K562 (cell line): ENCODE measurements at regions not wholly inside any gene's neighbourhood (a gene's known extent, or its start where the extent isn't known, plus 50 kb on each side); places are given as distances from the start of the nearest gene placed in this dataset.

Source experiments
- ATAC-seq: fragments of 200-7000 bp; cut with Tn5 transposase; 3 replicates; pipeline ENCODE4 v1.9.1; 2020; ENCODE audit warnings: moderate library complexity
- BruUV-seq: library from RNA; stranded (reverse); fragments of 400-500 nt; replicated peaks from 2 replicates; lab custom pipeline; 2021; lab: Mats Ljungman, UMichigan
- CTCF ChIA-PET: fragments of 300-600 bp; formaldehyde crosslinking; extraction: SDS; loops from one replicate; lab custom pipeline; 2021; ENCODE audit warnings: low intra/inter-chr PET ratio; lab: Yijun Ruan, JAX
- POLR2A ChIA-PET: fragments of 300-600, 350-650 bp; sonication (Branson Sonifier 250); formaldehyde crosslinking; extraction: SDS; loops from one replicate; lab custom pipeline; 2021; ENCODE audit warnings: antibody characterized with exemption, inconsistent platforms; lab: Yijun Ruan, JAX
- DNase-seq, 4 experiments: peaks; one replicate each; pipeline versions ENCODE4 v3.0.0 to v3.0.0-alpha.2; 2011 to 2018; ENCODE audit warnings: low spot score in 3 of 4, mixed read lengths in 3 of 4; ENCODE audit errors: extremely low read depth in 1 of 4
- FAIRE-seq: peaks from 2 replicates; lab custom pipeline; 2011; peaks lifted over from hg19 to GRCh38; lab: Jason Lieb, UNC
- H2AFZ ChIP-seq: 2 replicates; pipeline ENCODE4 v1.6.0; 2011; ENCODE audit warnings: low read depth, low read length, control low read depth, inconsistent platforms
- H3K27ac ChIP-seq: fragments of 200-600 bp; 3 replicates; pipeline ENCODE4 v1.8.0; 2011; ENCODE audit warnings: low read depth, mild to moderate bottlenecking, control low read depth, inconsistent platforms, low read length, moderate library complexity, mixed read lengths; ENCODE audit errors: extremely low read depth
- H3K27me3 ChIP-seq, 2 experiments: fragments of 300-600 bp in 1 of 2; 2 replicates in 1 of 2; 3 replicates in 1 of 2; pipeline versions ENCODE4 v1.6.0 to v1.8.0; 2011; ENCODE audit warnings: inconsistent platforms in 2 of 2, low read length in 2 of 2, mild to moderate bottlenecking in 1 of 2, mixed read lengths in 1 of 2, moderate library complexity in 1 of 2; ENCODE audit not compliant: control insufficient read depth in 2 of 2, insufficient read depth in 2 of 2
- H3K36me3 ChIP-seq: fragments of 300-600 bp; 3 replicates; pipeline ENCODE4 v1.8.0; 2011; ENCODE audit warnings: mild to moderate bottlenecking, low read length, inconsistent platforms; ENCODE audit not compliant: control insufficient read depth, insufficient read depth
- H3K4me1 ChIP-seq, 2 experiments: fragments of 200-600 bp in 1 of 2; replicated peaks in 1 of 2; 2 replicates in 1 of 2; 3 replicates in 1 of 2; pipeline versions ENCODE4 v1.5.1 to v1.8.0; 2011; ENCODE audit warnings: inconsistent platforms in 2 of 2, low read length in 2 of 2, mild to moderate bottlenecking in 1 of 2, mixed read lengths in 1 of 2, moderate library complexity in 1 of 2; ENCODE audit not compliant: control insufficient read depth in 2 of 2, insufficient read depth in 2 of 2
- H3K4me2 ChIP-seq: 2 replicates; pipeline ENCODE4 v1.6.1; 2011; ENCODE audit warnings: low read length, control low read depth, inconsistent platforms, mixed read lengths; ENCODE audit not compliant: insufficient read depth
- H3K4me3 ChIP-seq: fragments of 200-600 bp; sonication (generic), shearing (Covaris generic); 2 replicates; pipeline ENCODE4 v1.5.1; 2016; ENCODE audit warnings: control low read depth, inconsistent platforms
- H3K79me2 ChIP-seq: fragments of 200-600 bp; 3 replicates; pipeline ENCODE4 v1.8.0; 2011; ENCODE audit warnings: low read length, inconsistent platforms; ENCODE audit not compliant: control insufficient read depth, insufficient read depth
- H3K9ac ChIP-seq, 2 experiments: 2 replicates each; pipeline versions ENCODE4 v1.6.0 to v1.6.1; 2011; ENCODE audit warnings: low read depth in 2 of 2, low read length in 2 of 2, control low read depth in 1 of 2, inconsistent platforms in 1 of 2, mild to moderate bottlenecking in 1 of 2, mixed read lengths in 1 of 2; ENCODE audit not compliant: insufficient read depth in 1 of 2
- H3K9me1 ChIP-seq: one replicate; pipeline ENCODE4 v1.6.0; 2011; ENCODE audit warnings: inconsistent platforms, mild to moderate bottlenecking, low read length, moderate library complexity; ENCODE audit not compliant: control insufficient read depth, insufficient read depth
- H3K9me3 ChIP-seq: replicated peaks from 2 replicates; pipeline ENCODE4 v1.5.1; 2011; ENCODE audit warnings: low read depth, low read length, inconsistent platforms; ENCODE audit not compliant: control insufficient read depth, insufficient read depth
- H4K20me1 ChIP-seq: replicated peaks from 2 replicates; pipeline ENCODE4 v1.6.1; 2011; ENCODE audit warnings: low read length, inconsistent platforms, mixed read lengths; ENCODE audit not compliant: control insufficient read depth, insufficient read depth
- ATF7 ChIP-seq: fragments of 450-650 bp; IDR thresholded peaks from 2 replicates; pipeline ENCODE4 v1.7.1; 2014; ENCODE audit warnings: mild to moderate bottlenecking, moderate library complexity
- BRCA1 ChIP-seq, 2 experiments: fragments of 450-650 bp in 1 of 2; sonication (generic) in 1 of 2; formaldehyde crosslinking in 1 of 2; IDR thresholded peaks; 2 replicates each; pipeline versions ENCODE4 v1.5.0 to v1.6.1; 2017 to 2020; ENCODE audit warnings: mild to moderate bottlenecking in 1 of 2, missing genetic modification reagents in 1 of 2
- CBFB ChIP-seq: sonication (generic); formaldehyde crosslinking; IDR thresholded peaks from 2 replicates; pipeline ENCODE4 v1.4.0; 2020; ENCODE audit warnings: mild to moderate bottlenecking, missing genetic modification reagents
- MAZ ChIP-seq, 2 experiments: fragments of 450-650 bp in 1 of 2; sonication (generic) in 1 of 2; formaldehyde crosslinking; IDR thresholded peaks in 1 of 2; conservative IDR thresholded peaks in 1 of 2; 2 replicates each; pipeline versions ENCODE4 v1.4.0 to v1.5.0; 2020; ENCODE audit warnings: mild to moderate bottlenecking in 1 of 2, missing genetic modification reagents in 1 of 2
- RBM17 ChIP-seq: fragments of 200-400 bp; formaldehyde crosslinking; IDR thresholded peaks from 2 replicates; pipeline ENCODE4 v1.6.1; 2017; ENCODE audit warnings: low read depth, mild to moderate bottlenecking, low read length, borderline replicate concordance
- VEZF1 ChIP-seq: fragments of 200-800 bp; sonication (Bioruptor generic); IDR thresholded peaks from 2 replicates; pipeline ENCODE4 v1.6.1; 2017; ENCODE audit warnings: missing genetic modification characterization, missing compliant biosample characterization
- ZNF133 ChIP-seq: fragments of 250-450 bp; sonication (Bioruptor Pico); IDR thresholded peaks from 2 replicates; pipeline ENCODE4 v1.4.0; 2020; ENCODE audit warnings: mild to moderate bottlenecking
- ZNF507 ChIP-seq: conservative IDR thresholded peaks from 2 replicates; pipeline ENCODE4 v1.6.1; 2017; ENCODE audit warnings: missing genetic modification characterization, missing compliant biosample characterization
- ZNF551 ChIP-seq: fragments of 250-450 bp; sonication (Bioruptor Pico); IDR thresholded peaks from 2 replicates; pipeline ENCODE4 v1.5.0; 2021; ENCODE audit warnings: mild to moderate bottlenecking, moderate library complexity
- WGBS: fragments of 100-300 bp; shearing (Covaris generic); methylation state at CpG from one replicate; pipeline ENCODE4 v1.1.6; 2016; ENCODE audit warnings: low coverage, mixed read lengths; ENCODE audit not compliant: insufficient coverage; ENCODE audit errors: missing lambda C conversion rate; 5-methylcytosine and 5-hydroxymethylcytosine counted together
- in situ Hi-C: fragments of 300-500 bp; cut with MboI; formaldehyde crosslinking; loops from 4 replicates; pipeline ENCODE4 v1.15.0; 2018; ENCODE audit warnings: inconsistent platforms, mixed read lengths
- intact Hi-C: fragments of 100-400 bp; cut with micrococcal nuclease; formaldehyde crosslinking; loops from 2 replicates; pipeline ENCODE4 v1.14.2; 2022

- Histone ChIP-seq H3K27me3 (no peaks in the 10 kb centered on the region), H3K9me1 (no peaks in the 10 kb centered on the region), H3K9ac (no peak overlapping the region), H3K4me1 (no peaks in the 10 kb centered on the region), H3K36me3 (no peaks in the 10 kb centered on the region), H3K9me3 (no peaks in the 10 kb centered on the region), H3K4me3 (no peak overlapping the region), H3K79me2 (no peaks in the 10 kb centered on the region), H2AFZ (no peak overlapping the region), H4K20me1 (no peaks in the 10 kb centered on the region), H3K27ac (no peak overlapping the region), H3K4me2 (no peak overlapping the region)
- TF ChIP-seq VEZF1 (CRISPR knock-in tag) (no peak), RBM17 (no peak), BRCA1 (IDR thresholded peaks at IDR 0.05) (no peak), BRCA1 (CRISPR knock-in tag; IDR thresholded peaks at IDR 0.05) (no peak), ZNF133 (CRISPR knock-in tag) (no peak), MAZ (CRISPR knock-in tag; conservative IDR thresholded peaks at IDR 0.05 in 1 of 2, IDR thresholded peaks at IDR 0.05 in 1 of 2) (no peak), ATF7 (no peak), ZNF507 (tag) (no peak), ZNF551 (CRISPR knock-in tag) (no peak), CBFB (CRISPR knock-in tag) (no peak)
- intact Hi-C loops (no loop called here), in situ Hi-C loops (no loop called here)
- DNase-seq: no peak
- 0% methylated on average over 1 of the region's 1 CpG for WGBS
- CTCF ChIA-PET: no interaction called here
- POLR2A ChIA-PET: no interaction called here
- ATAC-seq: no peak
- FAIRE-seq: no peak
- BruUV-seq: no TSS peak
Observed at GRCh38 chr14:48693793-48694192, 892.4 kb downstream of the RPS29 start.
